GM12891 (cell line): ENCODE measurements at regions not wholly inside any gene's neighbourhood (a gene's known extent, or its start where the extent isn't known, plus 50 kb on each side); places are given as distances from the start of the nearest gene placed in this dataset.

Experiments
- PAX5 ChIP-seq: IDR thresholded peaks from 2 replicates; pipeline ENCODE4 v1.6.1; 2011; ENCODE audit warnings: low read length, moderate library complexity, mild to moderate bottlenecking; ENCODE audit not compliant: insufficient read depth, severe bottlenecking
- POLR2A ChIP-seq: IDR thresholded peaks from 2 replicates; pipeline ENCODE4 v1.6.1; 2011; ENCODE audit warnings: low read depth, low read length, control low read depth
- POLR2AphosphoS5 ChIP-seq: IDR thresholded peaks from 2 replicates; pipeline ENCODE4 v1.6.1; 2011; ENCODE audit warnings: low read depth, low read length, control low read depth
- POU2F2 ChIP-seq: IDR thresholded peaks from 2 replicates; pipeline ENCODE4 v1.6.1; 2011; ENCODE audit warnings: low read depth, mild to moderate bottlenecking, control low read depth, low read length, moderate library complexity
- TAF1 ChIP-seq: IDR thresholded peaks from 2 replicates; pipeline ENCODE4 v1.6.1; 2011; ENCODE audit warnings: low read depth, low read length, control low read depth

GRCh38 chr17:79413611-79414010, 197.2 kb downstream of the RBFOX3 start:
- TF ChIP-seq TAF1: no peak
- no peak for TF ChIP-seq POLR2A
- TF ChIP-seq POLR2AphosphoS5: no peak
- no peak for TF ChIP-seq POU2F2
- no peak for TF ChIP-seq PAX5
